ENCODE measurements at regions not wholly inside any gene's neighbourhood (a gene's known extent, or its start where the extent isn't known, plus 50 kb on each side); places are given as distances from the start of the nearest gene placed in this dataset.

- TF ChIP-seq CTCF (conservative IDR thresholded peaks at IDR 0.05) (no peak), ZFX (IDR thresholded peaks at IDR 0.05) (no peak)
Measured at GRCh38 chr6:79802657-79803300, 144.6 kb downstream of the ELOVL4 start.
